DMS53 (cell line): ENCODE measurements at regions not wholly inside any gene's neighbourhood (a gene's known extent, or its start where the extent isn't known, plus 50 kb on each side); places are given as distances from the start of the nearest gene placed in this dataset.
"Not testable (repeated sequence)": the region's sequence is repeated elsewhere in the genome, so short reads cannot be mapped to it uniquely, and the experiment has no call there.

Source experiments
- DNase-seq: peaks from one replicate; lab custom pipeline; 2025; lab: John Stamatoyannopoulos, UW

DNA sequence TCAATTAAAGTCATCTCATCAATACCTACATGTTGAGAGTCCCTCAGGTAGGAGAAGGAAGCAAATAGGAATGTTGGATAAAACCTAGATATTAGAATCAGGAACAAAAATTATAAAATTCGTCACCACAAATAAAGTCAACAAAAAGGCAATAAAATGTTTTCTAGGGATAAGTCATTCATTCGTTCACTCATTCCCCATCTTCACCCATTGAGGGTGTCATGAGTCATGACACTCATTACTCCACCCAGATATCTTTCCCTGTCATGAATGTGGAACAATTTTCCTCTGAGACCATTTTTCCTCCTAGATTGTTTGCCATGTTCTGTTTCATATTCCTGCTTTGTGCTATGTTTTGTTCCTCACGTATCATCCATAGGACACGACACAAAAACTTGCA lies 50.9 kb upstream of the OLIG3 start:
- no peak for DNase-seq

DNA sequence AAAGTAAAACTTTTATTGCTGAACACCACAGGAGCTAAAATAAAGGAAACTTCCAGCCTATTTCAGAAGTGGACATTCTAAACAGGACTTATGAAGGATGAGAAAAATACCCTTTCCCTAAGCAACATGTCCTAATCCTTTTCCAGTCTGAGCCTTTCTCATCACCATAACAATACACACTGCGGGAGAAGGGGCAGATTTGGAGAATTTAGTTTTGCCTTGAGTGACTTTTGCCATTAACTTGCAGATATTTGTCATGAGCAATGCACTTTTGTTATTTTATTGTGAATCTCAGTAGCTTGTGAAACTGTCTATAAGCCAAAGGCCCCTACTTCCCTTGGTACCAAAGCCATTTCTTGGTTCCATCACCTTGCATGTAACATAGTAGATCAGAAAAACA lies 53.0 kb upstream of the OLIG3 start:
- no peak for DNase-seq

GRCh38 chr6:137547601-137548000 lies 53.4 kb upstream of the OLIG3 start:
- DNase-seq, result no peak

DNA sequence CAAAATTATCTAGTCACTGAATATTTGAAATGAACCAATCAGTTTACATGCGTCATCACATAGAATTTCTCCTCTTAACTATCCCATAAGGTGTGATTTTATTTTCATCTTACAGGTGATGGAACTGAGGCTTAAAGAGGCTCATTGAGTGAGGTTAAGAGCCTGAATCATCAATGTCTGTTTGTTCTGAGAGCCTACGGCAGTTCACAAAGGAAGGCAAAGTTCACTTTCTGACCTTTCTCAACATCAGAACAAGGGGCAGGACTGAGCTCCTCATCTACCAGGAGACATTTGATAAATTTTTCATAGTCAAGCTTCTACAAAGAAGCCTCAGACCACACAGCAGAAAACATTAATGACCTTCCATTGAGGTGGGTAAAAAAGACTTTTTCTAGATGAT lies 54.9 kb upstream of the OLIG3 start:
- peak; percentile 16 for DNase-seq

- no peak for DNase-seq
Measured at GRCh38 chr6:137550535-137550934, 56.3 kb upstream of the OLIG3 start.

DNA sequence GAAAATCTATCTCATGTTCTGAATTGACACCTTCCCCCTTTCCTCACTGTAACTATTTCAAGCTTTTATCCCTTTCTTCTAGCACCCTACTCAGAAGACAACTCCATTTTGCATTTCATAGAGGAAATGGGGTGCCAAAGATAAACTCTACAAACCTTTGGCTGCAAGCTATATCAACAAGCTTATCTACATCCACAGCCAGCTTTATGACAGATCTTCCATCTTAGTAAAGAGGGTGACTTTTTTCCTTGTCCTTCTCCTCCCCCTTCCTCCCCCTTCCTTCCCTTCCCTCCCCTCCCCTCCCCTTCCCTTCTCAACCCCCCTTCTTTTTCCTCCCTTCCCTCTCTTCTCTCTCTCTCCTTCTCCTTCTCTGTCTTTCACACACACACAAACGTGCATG lies 58.0 kb upstream of the OLIG3 start:
- DNase-seq, result no peak

DNA sequence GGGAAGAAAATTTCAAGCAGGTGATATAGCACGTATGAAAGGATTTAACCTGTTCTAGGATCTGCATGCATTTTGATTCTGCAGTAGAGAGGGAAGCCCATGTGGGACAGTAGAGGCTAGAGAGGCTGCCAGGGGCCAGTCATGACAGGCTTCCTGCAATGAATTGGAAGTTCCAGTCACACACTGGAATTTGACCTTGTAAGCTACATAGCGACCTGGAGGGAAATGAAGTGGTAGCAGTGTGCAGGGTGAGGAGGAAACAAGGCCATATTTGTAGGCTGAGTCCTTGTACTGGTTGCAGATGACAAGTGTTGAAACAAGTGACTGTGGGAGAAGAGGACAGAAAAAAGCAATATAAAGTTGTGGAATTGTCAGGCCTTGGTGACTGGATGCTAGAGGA lies 58.6 kb upstream of the OLIG3 start:
- DNase-seq, result peak; percentile 4

- DNase-seq, result not testable (repeated sequence)
Measured at GRCh38 chr6:137559521-137560183, 65.5 kb upstream of the OLIG3 start.

DNA sequence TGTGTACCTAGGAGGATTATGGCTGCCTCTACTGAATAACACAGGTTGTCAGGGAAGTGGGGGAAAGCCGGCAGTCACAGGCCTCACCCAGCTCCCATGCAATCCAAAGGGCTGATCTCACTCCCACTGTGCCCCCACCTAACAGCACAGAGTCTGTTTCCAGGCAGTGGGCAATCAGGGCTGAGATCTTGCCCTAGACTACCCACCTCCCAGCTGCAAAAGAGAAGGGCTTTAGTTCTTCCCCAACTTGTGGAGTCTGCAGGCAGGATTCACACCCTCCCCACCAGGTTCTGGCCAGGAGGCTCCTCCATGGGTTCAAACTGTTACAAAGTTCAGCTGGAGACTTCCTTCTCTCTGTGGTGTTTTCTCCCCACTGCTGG lies 66.0 kb upstream of the OLIG3 start:
- DNase-seq, result no peak

- DNase-seq, result no peak
Measured at GRCh38 chr6:137568067-137568466, 73.9 kb upstream of the OLIG3 start.

DNA sequence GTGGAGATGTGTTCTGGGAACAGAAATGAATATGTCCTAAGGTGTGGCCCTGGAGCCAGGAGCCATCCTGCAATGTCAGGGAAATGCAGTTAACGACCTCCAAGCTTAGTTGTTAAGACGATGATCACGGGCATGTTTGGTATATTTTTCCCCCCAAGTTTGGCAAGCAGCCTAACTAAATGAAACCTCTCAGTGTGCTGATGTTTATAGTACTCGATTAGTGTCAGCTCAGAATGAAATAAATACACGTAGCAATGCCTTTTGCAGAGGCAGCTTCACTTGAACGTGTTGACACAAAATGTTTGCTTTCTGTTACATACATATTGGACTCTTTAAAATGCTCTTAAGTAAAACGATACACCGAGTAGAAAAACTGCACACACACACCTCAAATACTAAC lies 76.2 kb upstream of the OLIG3 start:
- peak; percentile 91 for DNase-seq

- DNase-seq, result peak; percentile 65
Measured at GRCh38 chr6:137571854-137572253, 77.7 kb upstream of the OLIG3 start.

GRCh38 chr6:137573739-137574138 lies 79.5 kb upstream of the OLIG3 start:
- no peak for DNase-seq

DNA sequence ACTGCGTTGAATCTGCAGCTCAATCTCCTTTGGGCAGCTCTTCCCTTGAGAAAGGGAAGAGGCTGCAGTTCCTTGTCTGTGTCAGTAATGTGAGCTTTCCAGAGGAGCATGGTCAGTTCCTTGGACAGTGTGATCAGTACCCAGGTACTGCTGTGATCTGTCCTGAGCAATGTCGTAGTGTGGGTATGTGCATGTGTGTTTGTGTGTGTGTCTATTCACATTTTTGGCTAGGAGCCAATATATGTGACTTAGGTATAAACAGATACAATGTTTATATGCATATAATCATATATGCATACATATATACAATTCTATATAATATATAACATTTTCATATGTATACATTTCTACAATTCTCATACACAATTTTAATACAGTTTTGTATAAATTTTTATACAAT lies 85.4 kb upstream of the OLIG3 start:
- no peak for DNase-seq

DNA sequence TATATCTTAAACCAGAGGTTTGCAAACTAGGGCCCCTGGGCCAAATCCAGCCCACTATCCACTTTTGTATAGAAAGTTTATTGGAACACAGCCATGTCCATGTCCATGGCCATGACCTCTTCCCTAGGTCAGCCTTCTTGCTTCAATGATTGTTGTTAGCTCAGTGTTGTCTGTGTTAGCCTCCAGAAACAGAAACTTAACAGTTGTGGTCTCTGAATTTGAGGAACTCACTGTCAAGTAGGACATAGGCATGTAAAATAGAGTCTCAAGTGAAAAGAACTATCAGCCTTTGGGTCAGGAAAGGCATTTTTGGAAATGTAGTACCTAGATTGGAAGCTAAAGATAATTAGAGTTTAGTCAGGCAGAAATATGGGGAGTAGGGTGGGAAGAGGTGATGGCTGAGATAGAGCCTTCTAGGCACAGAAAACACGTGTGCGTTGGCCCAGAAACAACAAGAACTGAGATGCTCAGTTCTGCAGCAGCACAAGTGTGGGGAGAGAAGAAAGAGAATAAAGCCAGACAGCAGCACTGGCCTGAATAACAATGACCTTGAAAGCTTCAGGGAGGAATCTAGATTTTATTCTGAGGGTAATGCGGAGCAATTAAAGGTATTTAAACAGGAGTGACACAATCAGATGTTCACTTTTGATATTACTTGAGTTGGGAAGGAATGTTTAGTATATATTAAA lies 87.0 kb upstream of the OLIG3 start:
- no peak for DNase-seq

DNA sequence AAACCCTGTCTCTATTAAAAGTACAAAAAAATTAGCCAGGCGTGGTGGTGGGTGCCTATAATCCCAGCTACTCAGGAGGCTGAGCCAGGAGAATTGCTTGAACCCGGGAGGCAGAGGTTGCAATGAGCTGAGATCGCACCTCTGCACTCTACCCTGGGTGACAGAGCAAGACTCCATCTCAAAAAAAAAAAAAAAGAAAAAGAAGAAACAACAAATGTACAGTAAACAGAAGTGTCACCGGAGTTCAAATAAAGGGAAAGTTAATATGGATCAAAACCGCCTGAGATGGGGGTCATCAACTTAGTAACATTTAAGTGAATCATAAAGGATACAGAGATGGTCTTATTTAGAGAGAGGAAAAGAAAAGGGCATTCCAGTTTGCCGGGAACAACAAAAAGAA lies 89.3 kb upstream of the OLIG3 start:
- not testable (repeated sequence) for DNase-seq

DNA sequence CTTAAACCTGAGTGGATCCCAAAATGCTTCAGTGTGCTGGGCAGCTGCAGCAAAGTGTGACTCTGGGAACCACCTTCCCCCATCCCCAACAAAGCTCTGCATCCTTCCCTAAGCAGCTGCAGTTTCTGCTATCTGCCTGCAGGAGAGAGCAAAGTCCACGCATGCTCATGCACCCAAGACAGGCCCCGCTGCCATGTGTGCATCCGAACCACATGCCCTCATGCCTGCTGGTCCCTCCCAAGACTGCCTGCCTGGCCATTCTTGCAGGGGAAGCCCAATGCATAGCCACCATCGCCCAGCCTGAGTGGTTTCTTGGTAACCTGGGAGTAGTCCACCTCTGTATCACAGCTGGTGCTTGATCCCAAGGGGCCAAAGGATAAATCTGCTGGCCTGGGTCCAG lies 94.3 kb upstream of the OLIG3 start:
- DNase-seq, result peak; percentile 34

GRCh38 chr6:137589067-137589848 lies 95.1 kb upstream of the OLIG3 start:
- DNase-seq, result peak; percentile 86

GRCh38 chr6:137590684-137591083 lies 96.5 kb upstream of the OLIG3 start:
- no peak for DNase-seq

- DNase-seq, result no peak
Measured at GRCh38 chr6:137601471-137601870, 107.3 kb upstream of the OLIG3 start.

- DNase-seq, result no peak
Measured at GRCh38 chr6:137602313-137603197, 108.4 kb upstream of the OLIG3 start.

DNA sequence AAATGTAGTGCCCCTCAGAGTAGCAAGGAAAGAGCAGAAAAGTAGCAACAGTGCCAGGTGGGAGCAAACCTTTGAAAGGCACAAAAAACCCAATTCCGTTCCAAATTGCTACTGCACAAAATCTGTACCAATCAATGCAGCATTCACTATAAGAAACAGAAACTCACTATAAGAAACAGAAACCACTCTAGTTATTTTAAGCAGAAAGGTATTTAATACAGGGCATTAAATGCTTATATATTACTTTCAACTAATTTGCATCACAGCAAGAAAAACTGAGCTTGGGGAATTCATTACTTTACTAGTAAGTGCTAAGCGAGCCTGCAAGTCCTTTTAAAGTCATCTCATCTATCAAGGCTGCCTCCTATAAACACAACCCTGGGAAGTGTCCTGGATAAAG lies 116.5 kb upstream of the OLIG3 start:
- no peak for DNase-seq
